ENCODE measurements at regions not wholly inside any gene's neighbourhood (a gene's known extent, or its start where the extent isn't known, plus 50 kb on each side); places are given as distances from the start of the nearest gene placed in this dataset.

- no peak for DNase-seq
Measured at GRCh38 chr3:44065311-44066094, 176.2 kb upstream of the TOPAZ1 start.

GRCh38 chr3:44066806-44067205 lies 174.9 kb upstream of the TOPAZ1 start:
- no peak for DNase-seq

- no peak for DNase-seq
Measured at GRCh38 chr3:44067431-44067830, 174.3 kb upstream of the TOPAZ1 start.

- DNase-seq = no peak
Measured at GRCh38 chr3:44068753-44069152, 172.9 kb upstream of the TOPAZ1 start.

GRCh38 chr3:44069276-44069675 lies 172.4 kb upstream of the TOPAZ1 start:
- DNase-seq = no peak

GRCh38 chr3:44070841-44071546 lies 170.7 kb upstream of the TOPAZ1 start:
- DNase-seq = no peak

- DNase-seq = no peak
Measured at GRCh38 chr3:44072601-44073540, 168.8 kb upstream of the TOPAZ1 start.

GRCh38 chr3:44074181-44074580 lies 167.5 kb upstream of the TOPAZ1 start:
- no peak for DNase-seq

GRCh38 chr3:44076221-44076829 lies 165.4 kb upstream of the TOPAZ1 start:
- DNase-seq = no peak

- no peak for DNase-seq
Measured at GRCh38 chr3:44077267-44077666, 164.4 kb upstream of the TOPAZ1 start.

GRCh38 chr3:44078863-44079262 lies 162.8 kb upstream of the TOPAZ1 start:
- DNase-seq = no peak

- DNase-seq = no peak
Measured at GRCh38 chr3:44079916-44080315, 161.8 kb upstream of the TOPAZ1 start.

GRCh38 chr3:44080474-44081072 lies 161.1 kb upstream of the TOPAZ1 start:
- no peak for DNase-seq

- no peak for DNase-seq
Measured at GRCh38 chr3:44090036-44090435, 151.7 kb upstream of the TOPAZ1 start.

- no peak for DNase-seq
Measured at GRCh38 chr3:44092497-44092896, 149.2 kb upstream of the TOPAZ1 start.

GRCh38 chr3:44093531-44093930 lies 148.2 kb upstream of the TOPAZ1 start:
- DNase-seq = no peak

- no peak for DNase-seq
Measured at GRCh38 chr3:44098656-44099415, 142.8 kb upstream of the TOPAZ1 start.

- no peak for DNase-seq
Measured at GRCh38 chr3:44099566-44100297, 142.0 kb upstream of the TOPAZ1 start.

GRCh38 chr3:44100298-44100695 lies 141.4 kb upstream of the TOPAZ1 start:
- no peak for DNase-seq

- no peak for DNase-seq
Measured at GRCh38 chr3:44104043-44104442, 137.6 kb upstream of the TOPAZ1 start.

Measured in CD4-positive, alpha-beta T cell treated with Interleukin-12 subunit alpha and Interleukin-12 subunit beta, for 1 hour (primary cell).